Ureter (tissue), 1 donor: ENCODE measurements at regions not wholly inside any gene's neighbourhood (a gene's known extent, or its start where the extent isn't known, plus 50 kb on each side); places are given as distances from the start of the nearest gene placed in this dataset.

Experiments
- DNase-seq: peaks from one replicate; pipeline ENCODE4 v3.0.0-alpha.2; 2020; ENCODE audit warnings: low spot score
- donor health status: DM: yes; HTN: yes; CAD: no.

GRCh38 chr9:3161912-3162311, 318.0 kb upstream of the PUM3 start:
- no peak for DNase-seq

GRCh38 chr9:3157011-3157410, 313.1 kb upstream of the PUM3 start:
- DNase-seq, result no peak

- no peak for DNase-seq
These were observed 308.0 kb upstream of the PUM3 start for GRCh38 chr9:3151672-3152576.

- DNase-seq, result no peak
These were observed 306.2 kb upstream of the PUM3 start for GRCh38 chr9:3150074-3150473.

GRCh38 chr9:3138231-3139229, 294.6 kb upstream of the PUM3 start:
- no peak for DNase-seq

- no peak for DNase-seq
These were observed 293.4 kb upstream of the PUM3 start for GRCh38 chr9:3137347-3137695.

GRCh38 chr9:3136686-3137346, 292.9 kb upstream of the PUM3 start:
- no peak for DNase-seq

GRCh38 chr9:3136230-3136629, 292.3 kb upstream of the PUM3 start:
- DNase-seq, result no peak

- no peak for DNase-seq
These were observed 283.7 kb upstream of the PUM3 start for GRCh38 chr9:3127564-3127963.

- DNase-seq, result no peak
These were observed 281.9 kb upstream of the PUM3 start for GRCh38 chr9:3125602-3126405.

- DNase-seq, result no peak
These were observed 280.1 kb upstream of the PUM3 start for GRCh38 chr9:3124001-3124400.

GRCh38 chr9:3118081-3118480, 274.2 kb upstream of the PUM3 start:
- no peak for DNase-seq

GRCh38 chr9:3099646-3100045, 255.8 kb upstream of the PUM3 start:
- no peak for DNase-seq

GRCh38 chr9:3088219-3088618, 244.3 kb upstream of the PUM3 start:
- no peak for DNase-seq

- no peak for DNase-seq
These were observed 243.8 kb upstream of the PUM3 start for GRCh38 chr9:3087697-3088096.

GRCh38 chr9:3080951-3081350, 237.1 kb upstream of the PUM3 start:
- no peak for DNase-seq

GRCh38 chr9:3074247-3074646, 230.4 kb upstream of the PUM3 start:
- no peak for DNase-seq

GRCh38 chr9:3066591-3066990, 222.7 kb upstream of the PUM3 start:
- DNase-seq, result no peak

- no peak for DNase-seq
These were observed 216.0 kb upstream of the PUM3 start for GRCh38 chr9:3059781-3060468.

- no peak for DNase-seq
These were observed 214.5 kb upstream of the PUM3 start for GRCh38 chr9:3058409-3058808.
